ENCODE measurements at regions not wholly inside any gene's neighbourhood (a gene's known extent, or its start where the extent isn't known, plus 50 kb on each side); places are given as distances from the start of the nearest gene placed in this dataset.

DNA sequence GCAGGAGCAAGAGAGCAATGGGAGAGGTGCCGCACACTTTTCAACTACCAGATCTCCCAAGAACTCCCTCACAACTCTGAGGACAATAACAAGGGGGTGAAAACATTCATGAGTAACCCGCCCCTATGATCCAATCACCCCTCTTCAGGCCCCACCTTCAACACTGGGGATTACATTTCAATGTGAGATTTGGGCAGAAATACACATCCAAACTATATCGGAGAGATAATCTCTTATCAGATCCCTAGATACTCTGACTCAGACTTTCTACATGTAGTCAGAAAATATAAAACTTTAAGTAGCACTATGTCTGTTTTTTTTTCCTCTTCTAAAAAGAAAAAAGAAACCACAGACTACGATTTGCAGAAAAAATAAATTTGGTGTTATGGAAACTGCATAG is 1595.9 kb upstream of the NUDT12 start:
- H3K36me3 Mint-ChIP-seq (ENCODE audit: low read depth), result no peaks in the 10 kb centered on the region
- no peak overlapping the region for H3K27ac ChIP-seq (ENCODE audit: low read depth, low read length)
- H3K27me3 ChIP-seq (ENCODE audit: control insufficient read depth, insufficient read depth, low read length, poor library complexity, severe bottlenecking), result no peaks in the 10 kb centered on the region
- no peak overlapping the region for H3K4me3 Mint-ChIP-seq
- DNase-seq, result no peak
- H3K27ac Mint-ChIP-seq, result no peak overlapping the region
- H3K27me3 Mint-ChIP-seq (ENCODE audit: insufficient read depth), result peaks cover 1% of the 10 kb centered on the region
- no peaks in the 10 kb centered on the region for H3K4me1 ChIP-seq (ENCODE audit: control insufficient read depth, insufficient read depth, low read length)
- WGBS, 2 experiments (ENCODE audit: insufficient coverage in 1 of 2, insufficient read length in 1 of 2), result 95% methylated on average over 3 of the region's 4 CpGs; no CpG with 5 or more reads in 1 of the 2 experiments
- no peaks in the 10 kb centered on the region for H3K36me3 ChIP-seq (ENCODE audit: control insufficient read depth, insufficient read depth, low read length)
- peaks cover 15% of the 10 kb centered on the region for H3K9me3 Mint-ChIP-seq
- TF ChIP-seq CTCF (conservative IDR thresholded peaks at IDR 0.05), result no peak
- peaks cover 6% of the 10 kb centered on the region for H3K9me3 ChIP-seq (ENCODE audit: control insufficient read depth, low read length)
- peaks cover 3% of the 10 kb centered on the region for H3K4me1 Mint-ChIP-seq
- no peak overlapping the region for H3K4me3 ChIP-seq (ENCODE audit: low read length)
- no peak overlapping the region for H3K9ac ChIP-seq (ENCODE audit: extremely low read depth, low read length, poor library complexity, severe bottlenecking)

DNA sequence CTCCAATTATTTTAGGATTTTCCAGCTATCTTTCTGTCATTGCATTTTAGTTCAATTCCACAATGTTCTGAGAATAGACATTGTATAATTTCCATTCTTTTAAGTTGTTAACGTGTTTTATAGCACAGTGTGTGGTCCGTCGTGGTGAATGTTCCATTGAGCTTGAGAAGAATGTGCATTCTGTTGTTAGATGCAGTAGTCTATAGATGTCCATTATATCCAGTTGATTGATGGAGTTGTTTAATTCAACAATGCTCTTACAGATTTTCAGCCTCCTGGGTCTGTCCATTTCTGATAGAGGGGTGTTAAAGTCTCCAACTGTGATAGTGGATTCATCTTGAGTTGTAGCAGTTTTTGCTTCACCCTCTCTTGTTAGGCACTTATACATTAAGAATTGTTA is 1587.7 kb upstream of the NUDT12 start:
- no peak for DNase-seq
- Histone ChIP-seq H3K36me3 (ENCODE audit: control insufficient read depth, insufficient read depth, low read length) (no peaks in the 10 kb centered on the region), H3K27ac (ENCODE audit: low read depth, low read length) (no peak overlapping the region), H3K4me1 (ENCODE audit: control insufficient read depth, insufficient read depth, low read length) (no peaks in the 10 kb centered on the region), H3K4me3 (ENCODE audit: low read length) (no peak overlapping the region), H3K27me3 (ENCODE audit: control insufficient read depth, insufficient read depth, low read length, poor library complexity, severe bottlenecking) (no peaks in the 10 kb centered on the region), H3K9me3 (ENCODE audit: control insufficient read depth, low read length) (no peaks in the 10 kb centered on the region), H3K9ac (ENCODE audit: extremely low read depth, low read length, poor library complexity, severe bottlenecking) (no peak overlapping the region)
- H3K36me3 Mint-ChIP-seq (ENCODE audit: low read depth), result no peaks in the 10 kb centered on the region
- no peak overlapping the region for H3K27ac Mint-ChIP-seq
- H3K9me3 Mint-ChIP-seq, result no peaks in the 10 kb centered on the region
- 80% methylated on average over 3 of the region's 3 CpGs; no CpG with 5 or more reads in 1 of the 2 experiments for WGBS, 2 experiments (ENCODE audit: insufficient coverage in 1 of 2, insufficient read length in 1 of 2)
- H3K4me1 Mint-ChIP-seq, result no peaks in the 10 kb centered on the region
- H3K27me3 Mint-ChIP-seq (ENCODE audit: insufficient read depth), result no peaks in the 10 kb centered on the region
- H3K4me3 Mint-ChIP-seq, result no peak overlapping the region
- no peak for TF ChIP-seq CTCF (conservative IDR thresholded peaks at IDR 0.05)

GRCh38 chr5:105146867-105147266 is 1584.3 kb upstream of the NUDT12 start:
- Mint-ChIP-seq H3K9me3 (no peaks in the 10 kb centered on the region), H3K36me3 (ENCODE audit: low read depth) (no peaks in the 10 kb centered on the region), H3K27me3 (ENCODE audit: insufficient read depth) (no peaks in the 10 kb centered on the region), H3K27ac (no peak overlapping the region), H3K4me3 (no peak overlapping the region), H3K4me1 (no peaks in the 10 kb centered on the region)
- TF ChIP-seq CTCF (conservative IDR thresholded peaks at IDR 0.05), result no peak
- DNase-seq, result no peak
- no peak overlapping the region for H3K9ac ChIP-seq (ENCODE audit: extremely low read depth, low read length, poor library complexity, severe bottlenecking)
- H3K36me3 ChIP-seq (ENCODE audit: control insufficient read depth, insufficient read depth, low read length), result no peaks in the 10 kb centered on the region
- 86% methylated on average over 2 of the region's 2 CpGs; no CpG with 5 or more reads in 1 of the 2 experiments for WGBS, 2 experiments (ENCODE audit: insufficient coverage in 1 of 2, insufficient read length in 1 of 2)
- H3K9me3 ChIP-seq (ENCODE audit: control insufficient read depth, low read length), result no peaks in the 10 kb centered on the region
- no peak overlapping the region for H3K4me3 ChIP-seq (ENCODE audit: low read length)
- no peak overlapping the region for H3K27ac ChIP-seq (ENCODE audit: low read depth, low read length)
- no peaks in the 10 kb centered on the region for H3K4me1 ChIP-seq (ENCODE audit: control insufficient read depth, insufficient read depth, low read length)
- no peaks in the 10 kb centered on the region for H3K27me3 ChIP-seq (ENCODE audit: control insufficient read depth, insufficient read depth, low read length, poor library complexity, severe bottlenecking)

All from endodermal cell (in vitro differentiated cells).